A673 (cell line): ENCODE measurements at regions not wholly inside any gene's neighbourhood (a gene's known extent, or its start where the extent isn't known, plus 50 kb on each side); places are given as distances from the start of the nearest gene placed in this dataset.

Source experiments
- CTCF ChIP-seq: fragments of 300-800, 200-600 bp; sonication (generic); conservative IDR thresholded peaks from 2 replicates; pipeline ENCODE4 v1.5.1; 2017; ENCODE audit warnings: low read depth, mild to moderate bottlenecking, antibody characterized with exemption, low read length, moderate library complexity, mixed read lengths
- EZH2 ChIP-seq: fragments of 200-600 bp; sonication (generic); IDR thresholded peaks from 2 replicates; pipeline ENCODE4 v1.6.1; 2017; ENCODE audit warnings: borderline replicate concordance, low read depth, mild to moderate bottlenecking, mixed read lengths, antibody characterized with exemption, low read length; ENCODE audit not compliant: poor library complexity, severe bottlenecking

- no peak for TF ChIP-seq CTCF
- TF ChIP-seq EZH2 = no peak
These were observed 986.6 kb downstream of the ZPLD1 start for GRCh38 chr3:103421460-103421859.
